NCI-H82 treated with DMSO at 0.1 percent for 48 hours (cell line): ENCODE measurements at regions not wholly inside any gene's neighbourhood (a gene's known extent, or its start where the extent isn't known, plus 50 kb on each side); places are given as distances from the start of the nearest gene placed in this dataset.

Experiments
- DNase-seq: peaks from one replicate; lab custom pipeline; 2025; ENCODE audit not compliant: unreplicated experiment; lab: John Stamatoyannopoulos, UW

DNA sequence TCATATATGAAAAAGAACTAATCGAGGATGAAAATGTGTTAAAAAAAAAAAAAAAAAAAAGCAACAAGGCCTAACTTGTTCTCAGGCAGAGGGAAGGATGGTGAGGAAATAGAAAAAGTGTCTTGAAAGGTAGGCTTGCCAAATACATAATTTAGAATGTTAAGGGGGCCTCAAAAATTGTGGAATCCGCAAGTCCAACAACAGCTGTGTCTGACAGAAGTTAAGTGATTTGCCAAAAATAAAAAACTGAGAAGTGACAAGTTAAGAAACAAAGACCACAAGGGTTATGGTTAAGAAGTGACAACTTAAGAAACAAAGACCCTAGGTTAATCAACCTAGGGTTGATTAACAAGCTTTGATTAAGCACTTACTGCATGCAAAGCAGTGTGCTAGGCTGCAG is 110.6 kb downstream of the P2RY1 start:
- no peak for DNase-seq

DNA sequence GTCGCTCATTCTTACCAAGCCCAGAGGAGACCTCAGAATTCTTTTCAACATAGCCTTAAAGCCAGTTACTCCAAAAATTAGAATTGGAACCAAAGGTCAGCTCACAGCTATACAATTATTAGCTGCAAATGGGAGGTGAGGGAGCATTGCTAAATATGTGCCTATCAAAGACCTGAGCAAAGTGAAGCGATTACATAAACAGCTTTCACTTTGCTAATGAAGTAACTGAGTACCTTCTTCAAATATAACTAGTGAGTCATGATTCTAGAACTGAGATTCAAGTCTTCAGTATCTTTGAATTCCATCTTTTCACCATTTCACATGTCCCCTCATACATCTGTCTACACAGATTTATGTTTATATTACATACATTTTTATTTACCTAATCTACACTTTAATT is 122.6 kb downstream of the P2RY1 start:
- DNase-seq = no peak

DNA sequence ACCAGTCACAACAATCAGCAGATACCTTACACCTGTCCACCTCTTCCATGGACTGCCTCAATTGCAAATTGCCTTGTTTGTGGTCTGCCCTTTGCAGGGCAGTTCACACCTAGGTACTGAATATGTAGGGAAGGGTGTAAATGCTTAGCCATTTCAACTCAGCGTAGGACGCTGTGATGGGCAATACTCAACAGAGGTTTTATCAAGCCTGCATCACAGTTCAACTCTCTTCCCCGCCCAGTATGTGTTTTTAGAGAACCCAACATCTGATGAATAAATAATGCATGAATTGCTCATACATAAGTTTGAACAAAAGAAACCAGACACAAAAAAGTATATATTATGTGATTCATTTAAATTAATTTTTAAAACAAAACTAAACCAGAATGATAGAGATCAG is 124.4 kb downstream of the P2RY1 start:
- DNase-seq = no peak

DNA sequence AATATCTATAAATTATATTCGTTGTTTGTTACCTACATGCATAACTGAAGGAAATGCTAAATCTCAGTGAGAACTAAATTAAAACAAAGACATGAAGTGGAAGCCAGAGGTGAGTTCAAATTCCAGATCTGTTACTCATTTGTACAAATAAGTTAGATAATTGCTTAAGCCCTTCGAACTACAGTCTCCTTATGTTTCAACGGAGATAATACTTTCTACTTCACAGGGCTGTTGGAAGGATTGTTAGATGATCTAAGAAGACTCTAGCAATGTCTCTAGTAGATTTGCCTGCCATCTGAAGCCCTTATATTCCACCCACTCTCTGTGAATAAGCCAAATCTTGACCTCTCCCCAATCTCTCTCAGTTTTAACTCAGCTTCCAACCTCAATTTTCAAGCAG is 125.8 kb downstream of the P2RY1 start:
- DNase-seq = no peak

- DNase-seq = peak; percentile 31
Observed at GRCh38 chr3:152961323-152961722, 126.4 kb downstream of the P2RY1 start.

GRCh38 chr3:152964911-152965609 is 130.1 kb downstream of the P2RY1 start:
- DNase-seq = no peak

- no peak for DNase-seq
Observed at GRCh38 chr3:152968388-152969024, 133.6 kb downstream of the P2RY1 start.

DNA sequence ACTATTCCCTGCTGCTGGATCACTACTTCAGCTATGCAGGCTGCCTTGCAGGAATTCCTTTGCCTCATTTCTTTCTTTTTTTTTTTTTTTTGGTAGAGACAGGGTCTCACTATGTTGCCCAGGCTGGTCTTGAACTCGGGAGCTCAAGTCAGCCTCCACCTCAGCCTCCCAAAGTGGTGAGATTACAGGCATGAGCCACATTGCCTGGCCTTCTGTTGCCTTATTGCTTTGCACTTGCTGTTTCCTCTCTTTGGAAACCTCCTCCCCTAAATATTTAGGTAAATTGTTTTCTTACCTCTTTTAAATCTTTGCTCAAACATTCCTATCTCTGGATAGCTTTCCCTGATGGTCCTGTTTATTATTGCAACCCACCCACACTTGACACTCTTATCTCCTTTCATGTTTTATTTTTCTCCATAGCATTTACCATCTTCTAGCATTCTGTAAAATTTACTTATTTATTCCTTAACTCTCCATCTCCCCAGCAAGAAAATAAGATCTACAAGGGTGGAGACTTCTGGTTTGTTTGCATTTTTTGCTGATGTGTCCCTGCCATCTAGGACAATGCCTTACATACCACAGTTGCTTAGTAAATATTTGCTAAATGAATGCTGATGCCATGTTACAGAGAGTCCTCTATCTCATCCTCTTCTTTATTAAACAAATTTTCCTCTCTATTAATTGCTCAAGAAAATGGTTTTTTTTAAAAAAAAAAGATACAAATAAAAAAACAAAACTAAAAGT is 134.8 kb downstream of the P2RY1 start:
- no peak for DNase-seq

DNA sequence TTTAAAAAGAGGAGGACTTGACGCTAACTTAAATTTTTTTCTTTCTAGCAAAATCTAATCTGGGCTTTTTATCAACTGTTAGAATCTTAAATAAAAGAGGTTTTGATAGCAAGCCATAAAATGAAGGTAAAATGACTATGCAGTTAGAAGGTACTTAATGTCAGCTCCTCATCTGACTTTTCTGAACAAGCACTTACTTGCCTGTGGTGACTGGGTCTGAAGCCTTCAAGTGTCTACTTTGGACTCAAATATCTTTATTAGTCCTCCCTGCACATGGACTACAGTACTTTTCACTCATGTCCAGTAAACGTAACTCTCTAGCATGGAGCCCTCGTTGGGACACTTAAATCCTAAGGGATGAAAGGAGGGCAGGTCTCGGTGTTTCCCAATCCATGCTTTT is 135.9 kb downstream of the P2RY1 start:
- DNase-seq = no peak

- DNase-seq = no peak
Observed at GRCh38 chr3:152971880-152972279, 136.9 kb downstream of the P2RY1 start.

GRCh38 chr3:152973575-152973974 is 138.6 kb downstream of the P2RY1 start:
- no peak for DNase-seq

DNA sequence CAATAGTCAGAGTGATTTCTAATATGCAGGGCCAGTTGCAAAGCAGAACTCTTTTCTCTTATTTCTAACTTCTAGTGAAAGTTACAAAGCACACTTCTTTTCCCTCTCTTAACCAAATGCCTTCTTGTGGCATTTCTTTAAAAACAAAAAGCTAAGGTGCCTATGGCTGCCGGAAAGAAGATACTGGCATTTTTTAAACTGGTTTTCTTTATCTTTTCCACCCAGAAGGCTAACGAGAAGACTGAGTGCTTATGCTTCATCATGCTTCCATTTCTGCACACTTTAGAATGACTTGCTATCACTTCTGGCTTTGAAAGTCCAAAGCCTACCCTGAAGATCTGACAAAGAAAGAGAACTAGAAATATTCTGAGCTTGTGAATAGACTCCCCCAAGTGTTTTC is 141.3 kb downstream of the P2RY1 start:
- no peak for DNase-seq

DNA sequence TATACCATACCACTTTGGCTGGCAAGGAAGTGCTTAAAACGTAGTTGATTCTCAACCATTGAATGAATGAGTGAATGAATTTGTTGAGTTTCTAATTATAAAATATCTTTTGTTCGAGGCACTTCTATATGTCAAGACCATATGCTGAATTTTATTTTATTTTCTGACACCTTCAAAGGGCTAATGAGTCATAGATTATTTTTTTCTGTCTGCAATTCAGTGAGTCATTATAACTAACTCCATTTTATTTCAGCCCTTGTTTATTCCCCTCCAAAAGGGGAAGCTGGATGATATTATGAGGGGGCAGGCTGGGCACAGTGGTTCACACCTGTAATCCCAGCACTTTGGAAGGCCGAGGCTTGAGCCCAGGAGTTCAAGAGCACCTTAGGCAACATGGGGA is 142.4 kb downstream of the P2RY1 start:
- DNase-seq = no peak

- DNase-seq = no peak
Observed at GRCh38 chr3:152978152-152978551, 143.2 kb downstream of the P2RY1 start.

- no peak for DNase-seq
Observed at GRCh38 chr3:152997526-152997925, 162.6 kb downstream of the P2RY1 start.

GRCh38 chr3:152998591-152998990 is 163.4 kb upstream of the RAP2B start:
- peak; percentile 89 for DNase-seq

DNA sequence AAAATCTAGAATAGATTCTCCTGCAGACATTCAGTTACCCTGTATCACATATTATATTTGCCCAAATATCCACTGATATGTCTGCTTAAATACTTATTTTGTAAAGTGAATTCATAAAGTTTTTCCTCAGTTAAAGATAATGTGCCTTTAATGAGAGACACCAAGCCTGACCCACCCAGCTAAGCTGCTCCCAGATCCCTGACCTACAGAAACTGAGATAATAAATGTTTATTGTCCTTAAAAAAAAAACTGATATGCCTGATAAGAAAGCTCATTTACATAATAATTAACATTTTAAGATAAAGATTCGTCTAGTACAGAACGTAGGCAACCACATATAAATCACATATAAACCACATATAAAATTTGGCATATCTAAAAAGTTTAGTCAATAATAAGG is 161.7 kb upstream of the RAP2B start:
- DNase-seq = no peak

GRCh38 chr3:153001210-153002078 is 160.6 kb upstream of the RAP2B start:
- no peak for DNase-seq

DNA sequence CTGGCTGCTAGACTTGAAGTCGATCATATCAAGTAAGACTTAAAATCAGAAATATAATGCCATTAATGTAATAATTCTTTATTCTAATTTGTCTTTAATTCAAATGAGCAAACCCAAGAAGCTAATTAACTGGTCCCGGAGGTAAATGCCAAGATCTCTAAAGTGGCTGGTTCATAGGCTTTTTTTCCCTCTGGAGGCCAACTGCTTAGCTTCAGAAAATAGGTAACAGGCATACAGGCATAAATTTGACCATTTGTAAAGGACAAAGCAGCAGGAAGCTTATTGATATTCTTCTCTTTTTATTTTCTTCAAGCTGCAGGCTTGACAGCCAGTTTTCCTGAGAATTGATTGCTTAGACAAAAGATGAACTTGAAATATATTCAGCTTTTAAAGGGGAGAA is 158.6 kb upstream of the RAP2B start:
- no peak for DNase-seq

- no peak for DNase-seq
Observed at GRCh38 chr3:153003862-153004261, 158.2 kb upstream of the RAP2B start.

DNA sequence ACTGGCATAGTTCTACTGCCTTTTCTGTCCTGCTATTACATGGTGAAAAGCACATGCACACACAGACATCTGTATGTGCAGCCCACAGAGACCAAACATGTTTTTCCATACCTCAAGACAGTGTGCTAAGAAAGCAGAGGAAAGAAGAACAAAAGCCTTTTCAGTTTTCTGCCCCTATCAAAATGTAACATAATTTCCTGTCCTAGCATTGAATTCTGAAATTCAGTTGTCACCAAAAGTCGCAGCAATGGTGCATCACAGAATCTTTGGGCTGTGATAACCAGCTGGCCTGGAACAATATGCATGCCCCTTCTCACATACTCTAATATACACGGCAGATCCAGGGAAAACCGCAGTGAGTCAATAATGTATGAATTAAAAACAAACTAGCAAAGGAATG is 153.8 kb upstream of the RAP2B start:
- DNase-seq = no peak
